ENCODE measurements at regions not wholly inside any gene's neighbourhood (a gene's known extent, or its start where the extent isn't known, plus 50 kb on each side); places are given as distances from the start of the nearest gene placed in this dataset.

GRCh38 chr10:131453721-131454634 is 142.5 kb upstream of the TCERG1L start:
- Histone ChIP-seq H3K27me3 (ENCODE audit: control insufficient read depth in 2 of 2, insufficient read depth in 2 of 2, low read length in 2 of 2) (peaks cover 2 to 18% of the 10 kb centered on the region in 2 donors), H3K36me3 (replicated peaks in 1 of 2; ENCODE audit: control insufficient read depth in 1 of 2, insufficient read depth in 2 of 2, low read length in 2 of 2) (no peaks in the 10 kb centered on the region), H3K4me3 (replicated peaks in 1 of 3; ENCODE audit: low read depth in 2 of 3, low read length in 3 of 3) (no peak overlapping the region), H2AFZ (ENCODE audit: insufficient read depth, low read depth, low read length, poor library complexity, severe bottlenecking) (no peak overlapping the region), H3K9ac (ENCODE audit: insufficient read depth, low read length, poor library complexity, severe bottlenecking) (no peak overlapping the region), H3K9me3 (replicated peaks in 1 of 2; ENCODE audit: control insufficient read depth in 1 of 2, insufficient read depth in 1 of 2, low read length in 2 of 2) (no peaks in the 10 kb centered on the region), H3K79me2 (ENCODE audit: insufficient read depth, low read length) (no peaks in the 10 kb centered on the region), H3K27ac (ENCODE audit: low read depth in 1 of 2, low read length in 2 of 2) (no peak overlapping the region), H4K20me1 (ENCODE audit: insufficient read depth, low read length) (no peaks in the 10 kb centered on the region), H3K4me2 (replicated peaks; ENCODE audit: extremely low read depth, low read length, poor library complexity, severe bottlenecking) (no peak overlapping the region), H3K4me1 (ENCODE audit: control insufficient read depth in 1 of 2, insufficient read depth in 2 of 2, low read length in 2 of 2) (no peaks in the 10 kb centered on the region)
- H3K27ac Mint-ChIP-seq = no peak overlapping the region
- intact Hi-C loops (cut with micrococcal nuclease) = loop anchor here (2.0 to 5.0 kb wide), 2 partner anchors 418 to 421 kb away; no protein-coding TSS in a partner anchor
- TF ChIP-seq CTCF (IDR thresholded peaks at IDR 0.05) = peak; percentile 94
- WGBS (ENCODE audit: insufficient coverage) = 19% methylated on average over 17 of the region's 32 CpGs
- H3K9me3 Mint-ChIP-seq = peaks cover 0 to 3% (median 0%) of the 10 kb centered on the region in 7 donors
- H3K4me3 Mint-ChIP-seq = peak overlapping the region in 1 of 2 donors; percentile 53
- no peaks in the 10 kb centered on the region for H3K4me1 Mint-ChIP-seq
- H3K27me3 Mint-ChIP-seq (ENCODE audit: low read depth in 3 of 3) = peaks cover 24 to 41% (median 30%) of the 10 kb centered on the region in 3 donors
- no peaks in the 10 kb centered on the region for H3K36me3 Mint-ChIP-seq
- DNase-seq = peak; percentile 3 to 17 (median 7)

GRCh38 chr10:131456411-131456810 is 144.9 kb upstream of the TCERG1L start:
- Mint-ChIP-seq H3K27ac (no peak overlapping the region), H3K36me3 (no peaks in the 10 kb centered on the region), H3K9me3 (peaks cover 0 to 3% (median 0%) of the 10 kb centered on the region in 7 donors), H3K4me1 (no peaks in the 10 kb centered on the region), H3K27me3 (ENCODE audit: low read depth in 3 of 3) (peaks cover 24 to 39% (median 28%) of the 10 kb centered on the region in 3 donors), H3K4me3 (no peak overlapping the region)
- no peak overlapping the region for H3K4me3 ChIP-seq (replicated peaks in 1 of 3; ENCODE audit: low read depth in 2 of 3, low read length in 3 of 3)
- H4K20me1 ChIP-seq (ENCODE audit: insufficient read depth, low read length) = no peaks in the 10 kb centered on the region
- no peaks in the 10 kb centered on the region for H3K4me1 ChIP-seq (ENCODE audit: control insufficient read depth in 1 of 2, insufficient read depth in 2 of 2, low read length in 2 of 2)
- H3K27ac ChIP-seq (ENCODE audit: low read depth in 1 of 2, low read length in 2 of 2) = no peak overlapping the region
- no peak overlapping the region for H3K9ac ChIP-seq (ENCODE audit: insufficient read depth, low read length, poor library complexity, severe bottlenecking)
- no peaks in the 10 kb centered on the region for H3K79me2 ChIP-seq (ENCODE audit: insufficient read depth, low read length)
- no peak for DNase-seq
- intact Hi-C loops (cut with micrococcal nuclease) = no loop called here
- WGBS (ENCODE audit: insufficient coverage) = 74% methylated on average over 9 of the region's 11 CpGs
- no peaks in the 10 kb centered on the region for H3K9me3 ChIP-seq (replicated peaks in 1 of 2; ENCODE audit: control insufficient read depth in 1 of 2, insufficient read depth in 1 of 2, low read length in 2 of 2)
- H3K4me2 ChIP-seq (replicated peaks; ENCODE audit: extremely low read depth, low read length, poor library complexity, severe bottlenecking) = no peak overlapping the region
- no peak for TF ChIP-seq CTCF (IDR thresholded peaks at IDR 0.05)
- no peaks in the 10 kb centered on the region for H3K36me3 ChIP-seq (replicated peaks in 1 of 2; ENCODE audit: control insufficient read depth in 1 of 2, insufficient read depth in 2 of 2, low read length in 2 of 2)
- H3K27me3 ChIP-seq (ENCODE audit: control insufficient read depth in 2 of 2, insufficient read depth in 2 of 2, low read length in 2 of 2) = peaks cover 2 to 18% of the 10 kb centered on the region in 2 donors
- H2AFZ ChIP-seq (ENCODE audit: insufficient read depth, low read depth, low read length, poor library complexity, severe bottlenecking) = no peak overlapping the region

Data from CD14-positive monocyte (primary cell).